GM12878 (cell line): ENCODE measurements at regions not wholly inside any gene's neighbourhood (a gene's known extent, or its start where the extent isn't known, plus 50 kb on each side); places are given as distances from the start of the nearest gene placed in this dataset.

Experiments used
- ATAC-seq: fragments of 200-7000 bp; cut with Tn5 transposase; 3 replicates; pipeline ENCODE4 v1.9.1; 2020; ENCODE audit warnings: mild to moderate bottlenecking, moderate library complexity
- BruUV-seq: library from RNA; stranded (reverse); fragments of 400-500 nt; replicated peaks from 2 replicates; lab custom pipeline; 2021; lab: Mats Ljungman, UMichigan
- CTCF ChIA-PET: fragments of 300-600 bp; sonication (Branson Sonifier 250); formaldehyde crosslinking; extraction: SDS; loops from one replicate; lab custom pipeline; 2021; ENCODE audit warnings: inconsistent platforms; lab: Yijun Ruan, JAX
- POLR2A ChIA-PET: fragments of 350-600 bp; formaldehyde crosslinking; extraction: SDS; loops from one replicate; lab custom pipeline; 2021; ENCODE audit warnings: inconsistent platforms; lab: Charles Lee
- RAD21 ChIA-PET: fragments of 300-600 bp; sonication (Branson Sonifier 250); formaldehyde crosslinking; loops from one replicate; lab custom pipeline; 2023; ENCODE audit warnings: antibody characterized with exemption; ENCODE audit not compliant: unreplicated experiment; lab: Charles Lee
- SMC1A ChIA-PET: fragments of 300-600 bp; sonication (Branson Sonifier 250); formaldehyde crosslinking; loops from one replicate; lab custom pipeline; 2023; ENCODE audit not compliant: unreplicated experiment, uncharacterized antibody; lab: Charles Lee
- DNase-seq: peaks from one replicate; pipeline ENCODE4 v3.0.0-alpha.2; 2011; ENCODE audit warnings: low read depth, low spot score
- FAIRE-seq: peaks from 3 replicates; lab custom pipeline; 2011; peaks lifted over from hg19 to GRCh38; lab: Jason Lieb, UNC
- H2AFZ ChIP-seq: 2 replicates; pipeline ENCODE4 v1.6.0; 2011; ENCODE audit warnings: low read depth, low read length, control low read depth; ENCODE audit not compliant: control insufficient read depth
- H3K27ac ChIP-seq: 2 replicates; pipeline ENCODE4 v1.5.1; 2011; ENCODE audit warnings: control low read depth; ENCODE audit not compliant: control insufficient read depth, insufficient read depth
- H3K27me3 ChIP-seq, 2 experiments: replicated peaks in 1 of 2; 2 replicates each; pipeline versions ENCODE4 v1.6.0 to v1.6.1; 2011; ENCODE audit warnings: low read length in 1 of 2; ENCODE audit not compliant: control insufficient read depth in 2 of 2, insufficient read depth in 2 of 2
- H3K36me3 ChIP-seq, 2 experiments: 2 replicates each; pipeline ENCODE4 v1.5.1; 2011; ENCODE audit warnings: low read length in 1 of 2; ENCODE audit not compliant: control insufficient read depth in 2 of 2, insufficient read depth in 2 of 2
- H3K4me1 ChIP-seq: 2 replicates; pipeline ENCODE4 v1.6.1; 2011; ENCODE audit warnings: mild to moderate bottlenecking, low read length, moderate library complexity, mixed read lengths; ENCODE audit not compliant: control insufficient read depth, insufficient read depth
- H3K4me2 ChIP-seq: 2 replicates; pipeline ENCODE4 v1.6.0; 2011; ENCODE audit warnings: control low read depth; ENCODE audit not compliant: control insufficient read depth, insufficient read depth
- H3K4me3 ChIP-seq: fragments of 200-600 bp; sonication (generic); 2 replicates; pipeline ENCODE4 v1.5.1; 2016
- H3K79me2 ChIP-seq: 2 replicates; pipeline ENCODE4 v1.6.0; 2011; ENCODE audit warnings: low read length; ENCODE audit not compliant: control insufficient read depth, insufficient read depth
- H3K9ac ChIP-seq: 2 replicates; pipeline ENCODE4 v1.8.0; 2011; ENCODE audit warnings: low read length, control low read depth, mixed read lengths; ENCODE audit not compliant: control insufficient read depth, insufficient read depth
- H3K9me3 ChIP-seq: replicated peaks from 3 replicates; pipeline ENCODE4 v1.5.1; 2011; ENCODE audit warnings: mild to moderate bottlenecking, low read length; ENCODE audit not compliant: control insufficient read depth, insufficient read depth
- H4K20me1 ChIP-seq: 2 replicates; pipeline ENCODE4 v1.6.0; 2011; ENCODE audit not compliant: control insufficient read depth, insufficient read depth
- BCL11A ChIP-seq: IDR thresholded peaks from 2 replicates; pipeline ENCODE4 v1.6.1; 2011; ENCODE audit warnings: low read depth, low read length
- CBX3 ChIP-seq: fragments of 200-600 bp; sonication (generic); IDR thresholded peaks from 2 replicates; pipeline ENCODE4 v1.6.1; 2016; ENCODE audit warnings: low read depth, borderline replicate concordance
- CHD4 ChIP-seq: fragments of 200-600 bp; sonication (generic); IDR thresholded peaks from 2 replicates; pipeline ENCODE4 v1.6.1; 2016; ENCODE audit warnings: mild to moderate bottlenecking
- EGR1 ChIP-seq, 2 experiments: IDR thresholded peaks; 1 replicate in 1 of 2; 2 replicates in 1 of 2; pipeline ENCODE4 v1.6.1; 2011 to 2012; ENCODE audit warnings: low read depth in 2 of 2, low read length in 2 of 2, borderline replicate concordance in 1 of 2, mild to moderate bottlenecking in 1 of 2, moderate library complexity in 1 of 2
- FOS ChIP-seq: IDR thresholded peaks from 3 replicates; pipeline ENCODE4 v1.6.1; 2011; ENCODE audit warnings: borderline replicate concordance; ENCODE audit not compliant: insufficient read length; ENCODE audit errors: extremely low read depth
- HDAC6 ChIP-seq: fragments of 200-600 bp; sonication (generic); IDR thresholded peaks from one replicate; pipeline ENCODE4 v1.8.0; 2017; ENCODE audit warnings: antibody characterized with exemption; ENCODE audit not compliant: unreplicated experiment
- NFYA ChIP-seq: IDR thresholded peaks from 2 replicates; pipeline ENCODE4 v1.6.1; 2011; ENCODE audit warnings: low read depth, mild to moderate bottlenecking, low read length, improper control_type of control experiment, borderline replicate concordance
- NR2C1 ChIP-seq: fragments of 450-650 bp; IDR thresholded peaks from 2 replicates; pipeline ENCODE4 v1.6.1; 2017; ENCODE audit warnings: antibody characterized with exemption, mild to moderate bottlenecking, moderate library complexity
- POLR2AphosphoS5 ChIP-seq: IDR thresholded peaks from 2 replicates; pipeline ENCODE4 v1.6.1; 2011; ENCODE audit warnings: mild to moderate bottlenecking, low read length, inconsistent platforms
- SMC3 ChIP-seq: IDR thresholded peaks from 2 replicates; pipeline ENCODE4 v1.6.1; 2011; ENCODE audit warnings: low read length, improper control_type of control experiment, borderline replicate concordance
- WRNIP1 ChIP-seq: IDR thresholded peaks from 2 replicates; pipeline ENCODE4 v1.6.1; 2011; ENCODE audit warnings: low read depth, low read length, improper control_type of control experiment, borderline replicate concordance
- YBX1 ChIP-seq: fragments of 450-650 bp; IDR thresholded peaks from 2 replicates; pipeline ENCODE4 v1.6.1; 2016; ENCODE audit warnings: antibody characterized with exemption
- YY1 ChIP-seq: IDR thresholded peaks from 2 replicates; pipeline ENCODE4 v1.6.1; 2011; ENCODE audit warnings: low read depth, mild to moderate bottlenecking, low read length
- ZNF24 ChIP-seq: fragments of 450-650 bp; IDR thresholded peaks from 2 replicates; pipeline ENCODE4 v1.6.1; 2017; ENCODE audit warnings: antibody characterized with exemption, mild to moderate bottlenecking
- WGBS: methylation state at CpG from one replicate; pipeline ENCODE4 v1.1.6; 2016; ENCODE audit warnings: low lambda C conversion rate; ENCODE audit not compliant: insufficient replicate concordance, insufficient coverage; ENCODE audit errors: missing lambda C conversion rate; 5-methylcytosine and 5-hydroxymethylcytosine counted together
- in situ Hi-C: fragments of 300-500 bp; cut with MboI; formaldehyde crosslinking; loops from 9 replicates; pipeline ENCODE4 v1.14.3; 2018; ENCODE audit warnings: mixed read lengths
- intact Hi-C: fragments of 100-400 bp; cut with micrococcal nuclease; formaldehyde crosslinking; loops from one replicate; pipeline ENCODE4 v1.14.2; 2022; ENCODE audit not compliant: unreplicated experiment
- TF ChIP-seq, protein P1 (sequence below): fragments of 450-650 bp; conservative IDR thresholded peaks from 2 replicates; pipeline ENCODE4 v1.6.1; 2017; ENCODE audit warnings: mild to moderate bottlenecking, moderate library complexity
- TF ChIP-seq, protein P2 (sequence below): IDR thresholded peaks from 2 replicates; pipeline ENCODE4 v1.6.1; 2012; ENCODE audit warnings: low read depth, low read length, improper control_type of control experiment
- TF ChIP-seq, protein P3 (sequence below): IDR thresholded peaks from 2 replicates; pipeline ENCODE4 v1.6.1; 2012; ENCODE audit warnings: mild to moderate bottlenecking, low read depth, low read length

DNA sequence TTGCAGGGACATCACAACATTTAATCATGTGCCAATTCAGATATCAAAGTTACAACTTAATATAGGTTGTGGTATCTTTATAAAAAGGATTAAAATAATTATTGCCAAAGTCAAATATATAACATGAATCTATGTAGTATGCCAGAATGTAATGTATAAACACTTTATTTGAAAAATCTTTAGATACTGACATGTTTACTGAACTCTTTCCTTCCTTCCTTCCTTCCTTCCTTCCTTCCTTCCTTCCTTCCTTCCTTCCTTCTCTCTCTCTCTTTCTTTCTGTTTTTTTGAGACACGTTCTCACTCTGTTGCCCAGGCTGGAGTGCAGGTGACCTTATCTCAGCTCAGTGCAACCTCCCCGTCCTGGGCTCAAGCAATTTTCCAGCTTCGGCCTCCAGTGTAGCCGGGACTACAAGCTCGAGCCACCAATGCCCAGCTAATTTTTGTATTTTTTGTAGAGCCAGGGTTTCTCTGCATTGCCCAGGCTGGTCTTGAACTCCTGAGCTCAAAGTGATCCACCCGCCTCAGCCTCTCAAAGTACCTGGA lies 496.8 kb upstream of the CITED2 start:
- BruUV-seq: no TSS peak
- Histone ChIP-seq H3K27ac (no peak overlapping the region), H3K27me3 (no peaks in the 10 kb centered on the region), H3K4me3 (no peak overlapping the region), H2AFZ (no peak overlapping the region), H3K79me2 (no peaks in the 10 kb centered on the region), H4K20me1 (no peaks in the 10 kb centered on the region), H3K4me1 (no peaks in the 10 kb centered on the region), H3K4me2 (no peak overlapping the region), H3K36me3 (no peaks in the 10 kb centered on the region), H3K9me3 (no peaks in the 10 kb centered on the region), H3K9ac (no peak overlapping the region)
- ChIA-PET RAD21 (interaction anchor here (1.0 kb wide), 2 partner anchors 33 to 501 kb away, joined by 3 read pairs; no protein-coding TSS in a partner anchor), POLR2A (interaction anchor here (0.8 kb wide), 1 partner anchor 173 kb away, joined by 3 read pairs; no protein-coding TSS in a partner anchor), SMC1A (interaction anchor here (0.8 to 5.7 kb wide), 5 partner anchors 10 to 48 kb away, joined by 3 to 24 read pairs (median 3); no protein-coding TSS in a partner anchor), CTCF (interaction anchor here (0.6 to 1.5 kb wide), 5 partner anchors 13 to 703 kb away, joined by 3 to 6 read pairs (median 5); no protein-coding TSS in a partner anchor)
- in situ Hi-C loops: no loop called here
- no peak for FAIRE-seq
- no peak for ATAC-seq
- TF ChIP-seq POLR2AphosphoS5 (no peak), HDAC6 (no peak), NFYA (no peak), YY1 (no peak), WRNIP1 (no peak), CHD4 (no peak), BCL11A (no peak), NR2C1 (no peak), CBX3 (no peak), ZNF24 (no peak), EGR1 (IDR thresholded peaks at IDR 0.05; ENCODE audit: borderline replicate concordance in 1 of 2, low read depth in 2 of 2, low read length in 2 of 2) (no peak), YBX1 (no peak), FOS (no peak), SMC3 (no peak)
- TF ChIP-seq, protein P1, sequence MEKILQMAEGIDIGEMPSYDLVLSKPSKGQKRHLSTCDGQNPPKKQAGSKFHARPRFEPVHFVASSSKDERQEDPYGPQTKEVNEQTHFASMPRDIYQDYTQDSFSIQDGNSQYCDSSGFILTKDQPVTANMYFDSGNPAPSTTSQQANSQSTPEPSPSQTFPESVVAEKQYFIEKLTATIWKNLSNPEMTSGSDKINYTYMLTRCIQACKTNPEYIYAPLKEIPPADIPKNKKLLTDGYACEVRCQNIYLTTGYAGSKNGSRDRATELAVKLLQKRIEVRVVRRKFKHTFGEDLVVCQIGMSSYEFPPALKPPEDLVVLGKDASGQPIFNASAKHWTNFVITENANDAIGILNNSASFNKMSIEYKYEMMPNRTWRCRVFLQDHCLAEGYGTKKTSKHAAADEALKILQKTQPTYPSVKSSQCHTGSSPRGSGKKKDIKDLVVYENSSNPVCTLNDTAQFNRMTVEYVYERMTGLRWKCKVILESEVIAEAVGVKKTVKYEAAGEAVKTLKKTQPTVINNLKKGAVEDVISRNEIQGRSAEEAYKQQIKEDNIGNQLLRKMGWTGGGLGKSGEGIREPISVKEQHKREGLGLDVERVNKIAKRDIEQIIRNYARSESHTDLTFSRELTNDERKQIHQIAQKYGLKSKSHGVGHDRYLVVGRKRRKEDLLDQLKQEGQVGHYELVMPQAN: no peak
- TF ChIP-seq, protein P2, sequence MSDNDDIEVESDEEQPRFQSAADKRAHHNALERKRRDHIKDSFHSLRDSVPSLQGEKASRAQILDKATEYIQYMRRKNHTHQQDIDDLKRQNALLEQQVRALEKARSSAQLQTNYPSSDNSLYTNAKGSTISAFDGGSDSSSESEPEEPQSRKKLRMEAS: no peak
- TF ChIP-seq, protein P3, sequence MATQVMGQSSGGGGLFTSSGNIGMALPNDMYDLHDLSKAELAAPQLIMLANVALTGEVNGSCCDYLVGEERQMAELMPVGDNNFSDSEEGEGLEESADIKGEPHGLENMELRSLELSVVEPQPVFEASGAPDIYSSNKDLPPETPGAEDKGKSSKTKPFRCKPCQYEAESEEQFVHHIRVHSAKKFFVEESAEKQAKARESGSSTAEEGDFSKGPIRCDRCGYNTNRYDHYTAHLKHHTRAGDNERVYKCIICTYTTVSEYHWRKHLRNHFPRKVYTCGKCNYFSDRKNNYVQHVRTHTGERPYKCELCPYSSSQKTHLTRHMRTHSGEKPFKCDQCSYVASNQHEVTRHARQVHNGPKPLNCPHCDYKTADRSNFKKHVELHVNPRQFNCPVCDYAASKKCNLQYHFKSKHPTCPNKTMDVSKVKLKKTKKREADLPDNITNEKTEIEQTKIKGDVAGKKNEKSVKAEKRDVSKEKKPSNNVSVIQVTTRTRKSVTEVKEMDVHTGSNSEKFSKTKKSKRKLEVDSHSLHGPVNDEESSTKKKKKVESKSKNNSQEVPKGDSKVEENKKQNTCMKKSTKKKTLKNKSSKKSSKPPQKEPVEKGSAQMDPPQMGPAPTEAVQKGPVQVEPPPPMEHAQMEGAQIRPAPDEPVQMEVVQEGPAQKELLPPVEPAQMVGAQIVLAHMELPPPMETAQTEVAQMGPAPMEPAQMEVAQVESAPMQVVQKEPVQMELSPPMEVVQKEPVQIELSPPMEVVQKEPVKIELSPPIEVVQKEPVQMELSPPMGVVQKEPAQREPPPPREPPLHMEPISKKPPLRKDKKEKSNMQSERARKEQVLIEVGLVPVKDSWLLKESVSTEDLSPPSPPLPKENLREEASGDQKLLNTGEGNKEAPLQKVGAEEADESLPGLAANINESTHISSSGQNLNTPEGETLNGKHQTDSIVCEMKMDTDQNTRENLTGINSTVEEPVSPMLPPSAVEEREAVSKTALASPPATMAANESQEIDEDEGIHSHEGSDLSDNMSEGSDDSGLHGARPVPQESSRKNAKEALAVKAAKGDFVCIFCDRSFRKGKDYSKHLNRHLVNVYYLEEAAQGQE: no peak
- no peak for DNase-seq
- WGBS: 53% methylated on average over 6 of the region's 6 CpGs
- intact Hi-C loops: no loop called here
